Left cardiac atrium (tissue), 4 donors: ENCODE measurements at regions not wholly inside any gene's neighbourhood (a gene's known extent, or its start where the extent isn't known, plus 50 kb on each side); places are given as distances from the start of the nearest gene placed in this dataset.
"Not testable (repeated sequence)": the region's sequence is repeated elsewhere in the genome, so short reads cannot be mapped to it uniquely, and the experiment has no call there.

Experiments used
- ATAC-seq, 2 donors: fragments of 200-7000 bp; cut with Tn5 transposase; one replicate each; pipeline ENCODE4 v1.9.1; 2020; ENCODE audit warnings: mild to moderate bottlenecking in 2 of 2, moderate library complexity in 2 of 2
- DNase-seq: peaks from one replicate; pipeline ENCODE4 v3.0.0-alpha.2; 2020
- intact Hi-C, 2 donors: fragments of 100-400 bp; cut with DNase I; formaldehyde crosslinking; loops; one replicate each; pipeline versions ENCODE4 v1.14.1 to v1.15.1; 2022 to 2023
- donor health status: DM: no; HTN: yes; CAD: no.
- donor health status: DM: no; HTN: yes; CAD: no; lungs with severe emphysema.
- donor health status: DM: yes; HTN: yes; CAD: no.
- donor health status: Dilated cardiomyopathy.

DNA sequence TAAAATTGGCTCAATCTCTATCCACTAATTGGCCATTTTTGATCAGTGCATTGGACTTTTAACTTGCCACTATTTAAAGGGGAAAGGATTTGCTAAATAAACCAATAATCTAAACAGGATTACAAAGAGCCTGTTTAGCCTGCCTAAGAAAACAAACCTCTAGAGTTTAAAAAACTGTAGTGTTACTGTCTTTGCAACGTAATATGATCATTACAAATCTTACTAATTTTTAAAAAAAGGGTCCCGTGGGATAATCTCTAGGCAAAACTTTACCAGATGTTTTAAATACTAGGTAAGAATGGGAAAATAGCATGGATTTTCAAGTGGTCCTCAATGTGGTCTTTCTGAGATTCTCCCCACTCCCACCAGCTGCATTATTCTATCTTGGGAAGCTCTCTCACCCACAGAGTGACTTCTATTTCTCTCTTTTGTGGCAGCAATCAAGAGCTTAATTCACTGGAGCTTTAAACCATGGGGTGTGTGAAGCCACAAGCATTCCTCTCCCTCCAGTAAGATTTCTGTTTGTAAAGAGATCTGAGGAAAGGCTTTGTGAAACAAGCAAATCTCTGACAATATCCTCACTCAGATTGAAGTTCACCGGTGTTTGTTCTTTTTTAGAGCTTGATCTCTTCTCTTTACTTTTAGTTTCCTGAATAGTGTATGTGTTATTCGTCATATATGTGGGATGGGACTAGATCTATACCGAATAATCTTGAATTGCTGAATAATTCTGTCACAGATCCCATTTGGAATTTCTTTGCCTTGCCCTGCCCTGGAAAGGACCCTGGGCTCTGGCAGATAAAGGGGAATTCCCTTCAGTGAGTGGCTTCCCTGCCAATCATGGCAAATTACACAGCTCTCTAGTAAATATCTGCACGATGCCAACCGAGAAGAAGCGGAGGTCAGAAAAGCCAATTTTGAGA is 132.2 kb downstream of the TLR5 start:
- ATAC-seq (peak in 1 of 2 donors; percentile 39), DNase-seq (no peak)
- intact Hi-C loops: no loop called here

DNA sequence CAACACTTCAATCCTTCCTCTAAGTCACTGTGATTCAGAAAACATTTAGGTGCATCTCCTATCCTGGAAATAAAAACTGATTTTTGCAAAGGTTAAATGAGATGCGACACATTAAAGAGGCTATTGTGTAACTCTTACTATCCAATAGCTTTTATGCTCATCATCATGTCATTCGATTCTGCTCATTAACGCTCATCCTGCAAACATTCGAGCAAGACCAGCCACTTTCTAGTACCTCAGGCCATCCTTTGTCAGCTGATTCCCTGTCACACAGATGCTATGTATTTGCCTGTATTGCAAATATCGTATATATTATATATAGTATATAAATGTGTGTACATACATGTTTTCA is 131.6 kb downstream of the TLR5 start:
- ATAC-seq: no peak
- intact Hi-C loops: no loop called here
- no peak for DNase-seq

DNA sequence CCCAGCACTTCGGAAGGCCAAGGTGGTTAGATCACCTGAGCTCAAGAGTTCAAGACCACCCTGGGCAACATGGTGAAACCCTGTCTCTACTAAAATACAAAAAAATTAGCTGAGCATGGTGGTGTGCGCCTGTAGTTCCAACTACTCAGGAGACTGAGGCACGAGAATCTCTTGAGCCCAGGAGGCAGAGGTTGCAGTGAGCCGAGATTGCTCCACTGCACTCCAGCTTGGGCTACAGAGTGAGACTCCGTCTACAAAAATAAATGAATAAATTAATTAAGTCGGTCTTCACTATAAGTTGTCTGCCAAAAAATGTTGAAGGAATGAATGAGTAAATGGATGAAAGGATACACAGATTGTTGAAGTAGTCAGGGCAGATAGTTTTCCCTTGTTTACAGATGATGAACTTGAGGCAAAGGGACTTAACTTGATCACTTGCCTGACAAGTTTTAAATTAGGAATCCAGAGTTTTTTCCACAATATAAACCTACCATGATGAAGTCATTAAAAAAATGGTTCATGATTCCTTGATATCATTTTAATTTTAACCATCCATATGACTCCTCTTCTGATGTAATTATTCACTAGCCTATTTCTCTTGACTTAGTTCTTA is 130.8 kb downstream of the TLR5 start:
- DNase-seq (no peak), ATAC-seq (no peak)
- intact Hi-C loops: no loop called here

DNA sequence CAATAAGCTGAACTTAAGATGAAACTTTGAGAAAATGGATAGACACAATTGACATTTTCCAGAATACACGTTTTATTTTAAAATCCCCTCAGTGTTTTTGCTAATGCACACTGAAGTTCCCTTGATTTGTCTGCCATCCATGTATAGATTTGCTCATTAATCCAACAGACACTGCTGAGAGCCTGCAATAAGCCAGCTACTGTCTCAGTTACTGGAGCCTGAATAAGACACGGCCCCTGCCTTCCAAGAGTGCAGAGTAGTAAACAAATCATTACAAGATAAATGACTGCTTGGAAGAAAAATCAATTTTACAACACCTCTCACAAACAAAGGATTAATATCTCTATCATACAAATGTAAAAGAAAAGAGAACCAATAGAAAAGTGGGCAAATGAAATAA is 130.1 kb downstream of the TLR5 start:
- intact Hi-C loops: no loop called here
- ATAC-seq (no peak), DNase-seq (no peak)

DNA sequence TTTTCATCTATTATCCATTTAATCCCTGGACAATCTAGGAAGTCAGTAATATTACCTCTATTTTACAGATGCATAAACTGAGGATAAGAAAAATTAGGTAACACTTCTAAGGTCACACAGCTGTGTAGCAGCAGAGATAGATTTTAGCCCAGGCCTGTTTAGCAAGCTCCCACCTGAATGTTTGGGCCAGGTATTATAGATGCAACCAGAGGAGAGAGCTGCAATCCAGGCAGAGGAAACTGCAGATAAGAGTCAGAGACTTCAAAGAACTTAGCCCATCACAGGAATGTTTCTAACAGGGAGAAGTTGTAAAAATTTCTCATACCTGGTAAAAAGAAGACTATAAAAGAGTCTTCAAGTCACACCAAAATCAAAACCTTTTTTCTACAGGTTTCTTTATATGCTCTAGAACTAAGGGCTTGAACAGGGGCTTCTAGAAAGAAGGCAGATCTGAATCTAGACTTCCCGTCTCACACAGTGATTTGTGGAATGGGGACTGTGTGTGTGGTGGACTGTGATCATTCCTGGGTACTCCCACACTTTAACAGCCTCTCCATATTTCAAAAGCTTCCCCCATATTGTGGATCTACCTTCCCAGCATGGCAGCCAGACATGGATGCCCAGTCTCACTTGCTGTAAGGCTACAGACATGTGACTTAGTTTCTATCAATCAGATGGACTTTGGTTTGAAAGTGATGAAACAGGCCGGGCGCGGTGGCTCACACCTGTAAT is 128.7 kb downstream of the TLR5 start:
- ATAC-seq: no peak
- intact Hi-C loops: no loop called here
- DNase-seq: no peak

DNA sequence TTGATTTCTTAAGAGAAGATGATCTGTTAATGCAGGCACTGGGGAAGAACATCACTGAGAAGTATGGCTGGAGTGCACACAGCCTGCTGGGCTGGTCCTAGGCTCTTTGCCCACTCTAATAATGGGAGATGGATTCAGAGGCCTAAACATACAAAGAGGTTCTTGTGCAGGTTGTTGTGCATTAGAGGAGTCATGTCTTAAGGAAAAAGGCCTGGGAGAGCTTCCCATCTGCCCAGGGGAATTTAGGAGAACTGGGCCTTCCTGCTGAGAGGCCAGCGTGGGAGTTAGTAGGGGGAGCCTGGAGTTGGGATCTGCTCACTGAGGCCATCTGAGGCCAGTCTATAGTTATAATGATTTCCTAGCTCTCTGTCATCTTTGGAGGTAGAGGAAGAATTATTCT is 126.7 kb downstream of the TLR5 start:
- ATAC-seq (no peak), DNase-seq (no peak)
- intact Hi-C loops: no loop called here

DNA sequence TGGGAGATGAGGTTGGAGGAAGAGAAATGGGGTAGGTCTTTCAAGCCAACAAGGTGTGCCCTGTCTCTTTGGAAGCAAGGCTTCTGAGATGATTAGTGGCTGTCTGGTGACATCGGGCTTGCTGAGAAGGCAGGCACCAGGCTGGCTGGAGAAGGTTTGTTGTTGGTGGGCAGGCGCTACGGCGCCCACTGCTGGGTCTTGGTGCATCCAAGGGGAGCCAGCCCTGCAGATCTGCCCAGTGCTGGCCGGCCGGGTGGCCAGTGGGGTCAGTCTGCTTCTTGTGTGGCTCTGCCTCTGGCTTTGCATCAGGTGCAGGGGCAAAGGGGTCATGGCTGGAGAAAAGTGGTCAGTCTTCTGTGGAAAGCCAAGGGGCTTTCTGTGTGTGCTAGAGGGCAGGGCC is 126.2 kb downstream of the TLR5 start:
- no peak for DNase-seq
- intact Hi-C loops: no loop called here
- ATAC-seq: no peak

DNA sequence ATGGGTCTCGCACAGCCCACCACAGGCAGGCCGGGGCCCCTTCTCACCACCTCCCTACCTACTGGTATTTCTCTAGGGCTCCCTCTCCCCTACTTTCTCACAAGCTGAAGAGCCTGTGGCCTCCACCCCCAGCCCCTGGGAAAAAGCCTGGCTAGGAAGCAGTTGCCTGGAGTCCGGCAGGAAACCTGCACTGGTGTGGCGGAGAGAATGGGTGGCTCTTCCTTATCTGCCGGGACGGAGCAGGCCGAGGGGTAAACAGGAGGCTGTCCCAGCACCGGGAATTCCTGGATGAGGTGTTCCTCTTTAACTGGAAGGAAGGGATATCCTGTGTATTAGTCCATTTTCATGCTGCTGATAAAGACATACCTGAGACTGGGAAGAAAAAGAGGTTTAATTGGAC is 125.8 kb downstream of the TLR5 start:
- intact Hi-C loops: no loop called here
- ATAC-seq (peak in 1 of 2 donors; percentile 33), DNase-seq (no peak)

DNA sequence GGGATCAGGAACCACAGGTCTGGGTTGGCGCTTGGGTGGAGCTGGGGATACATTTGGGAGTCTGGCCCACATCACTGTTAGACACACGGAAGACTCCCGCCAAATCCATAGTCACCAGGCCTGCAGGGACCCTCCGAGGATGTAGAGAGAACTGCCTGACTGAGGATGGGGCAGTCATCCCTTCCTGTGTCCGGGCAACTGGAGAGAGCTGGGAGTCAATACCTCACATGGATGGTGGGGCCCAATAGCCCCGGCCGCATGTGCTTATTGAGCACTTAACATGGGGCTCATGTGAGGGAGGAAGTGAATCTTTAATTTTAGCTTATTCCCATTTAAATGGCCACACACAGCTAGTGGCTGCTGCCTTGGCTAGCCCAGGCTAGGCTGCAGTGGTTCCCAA is 124.5 kb downstream of the TLR5 start:
- DNase-seq: no peak
- ATAC-seq: no peak
- intact Hi-C loops: no loop called here

DNA sequence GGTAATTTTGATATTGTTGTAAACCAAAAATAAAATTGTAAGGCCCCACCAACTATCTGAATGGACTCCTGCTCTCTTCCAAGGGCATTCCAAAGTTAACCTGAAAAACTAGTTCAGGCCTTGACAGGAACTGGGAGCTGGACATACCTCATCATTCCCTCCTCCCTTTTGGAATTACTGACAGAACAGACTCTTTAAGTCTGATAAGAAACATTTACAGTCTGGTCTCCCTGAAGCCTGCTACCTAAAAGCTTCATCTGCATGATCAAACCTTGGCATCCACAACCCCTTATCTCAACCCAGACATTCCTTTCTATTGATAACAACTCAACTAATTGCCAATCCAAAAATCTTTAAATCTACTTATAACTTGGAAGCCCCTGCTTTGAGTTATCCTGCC is 123.8 kb downstream of the TLR5 start:
- intact Hi-C loops: no loop called here
- DNase-seq (no peak), ATAC-seq (no peak)

DNA sequence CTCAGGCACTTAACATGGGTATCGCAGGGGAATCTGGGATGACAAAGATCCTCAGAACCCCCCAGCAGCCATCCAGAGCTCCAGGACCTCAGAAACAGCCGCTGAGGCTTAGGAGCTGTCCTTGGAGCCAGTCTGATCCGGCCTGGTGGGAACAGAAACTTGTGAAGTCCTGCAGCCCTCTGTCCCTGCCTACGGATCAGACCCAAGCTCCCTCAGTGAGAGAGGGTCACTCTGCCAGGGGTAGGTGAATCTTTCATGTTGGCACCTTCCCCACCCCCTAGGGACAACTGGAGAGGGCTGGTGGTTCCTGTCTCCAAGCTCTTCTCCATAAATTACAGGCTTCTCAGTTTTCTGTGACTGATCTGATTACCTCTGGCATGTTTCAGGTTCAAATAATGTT is 122.3 kb downstream of the TLR5 start:
- intact Hi-C loops: no loop called here
- DNase-seq (no peak), ATAC-seq (no peak)

DNA sequence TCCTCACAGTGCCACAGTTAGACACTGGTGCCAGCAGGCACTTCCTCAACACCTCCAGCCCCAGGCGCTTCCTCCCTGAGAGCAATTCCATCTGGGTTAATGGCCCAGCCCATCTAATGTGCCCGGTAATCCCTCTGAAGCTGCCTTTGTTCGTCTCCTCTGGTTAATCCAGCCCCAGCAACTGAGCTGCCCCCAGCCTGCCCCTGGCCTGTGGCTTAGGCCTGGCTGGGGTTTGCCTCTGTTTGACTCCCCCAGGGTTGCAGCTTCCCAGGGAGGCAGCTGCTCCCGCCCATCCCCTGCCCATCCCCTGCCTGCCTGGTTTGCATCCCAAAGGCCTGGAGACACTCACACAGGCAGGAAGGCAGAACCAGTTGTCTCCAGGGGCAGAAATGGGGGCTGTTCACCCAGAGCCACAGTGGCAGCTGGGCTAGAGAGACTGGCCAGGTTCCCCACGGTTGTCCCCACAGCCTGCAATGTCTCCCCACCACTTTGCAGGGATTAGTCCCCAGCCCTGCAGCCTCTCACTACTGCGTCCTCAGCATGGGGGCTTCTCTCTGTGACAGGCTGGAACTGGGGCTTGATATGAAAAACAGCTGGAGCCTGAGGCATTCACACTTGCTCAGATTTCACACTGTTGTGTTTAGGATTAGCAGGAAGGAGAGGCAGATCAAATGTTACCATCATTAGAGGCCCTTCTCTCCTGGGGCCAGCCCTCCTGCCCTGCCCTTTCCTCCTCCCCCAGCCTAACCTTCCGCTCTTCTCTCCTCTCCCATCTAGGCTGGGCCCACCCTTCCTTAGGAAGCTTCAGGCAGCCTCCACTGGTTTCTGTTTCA is 120.2 kb downstream of the TLR5 start:
- no peak for DNase-seq
- ATAC-seq: peak in 1 of 2 donors; percentile 65
- intact Hi-C loops: no loop called here

DNA sequence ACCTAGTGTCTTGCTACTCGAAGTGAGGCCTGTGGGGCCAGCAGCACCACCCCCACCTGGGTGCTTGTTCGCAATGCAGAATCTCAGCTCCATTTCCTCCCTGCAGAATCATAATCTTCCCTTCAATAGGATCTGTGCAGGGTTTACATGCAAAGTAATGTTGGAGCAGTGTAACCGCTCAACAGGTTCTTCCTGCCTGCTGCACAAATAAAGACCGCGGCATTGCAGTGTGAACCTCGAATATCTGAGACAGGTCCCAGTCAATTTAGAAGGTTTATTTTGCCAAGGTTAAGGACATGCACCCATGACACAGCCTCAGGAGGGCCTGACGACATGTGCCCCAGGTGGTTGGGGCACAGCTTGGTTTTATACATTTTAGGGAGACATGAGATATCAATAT is 119.2 kb downstream of the TLR5 start:
- intact Hi-C loops: no loop called here
- ATAC-seq (no peak), DNase-seq (no peak)

DNA sequence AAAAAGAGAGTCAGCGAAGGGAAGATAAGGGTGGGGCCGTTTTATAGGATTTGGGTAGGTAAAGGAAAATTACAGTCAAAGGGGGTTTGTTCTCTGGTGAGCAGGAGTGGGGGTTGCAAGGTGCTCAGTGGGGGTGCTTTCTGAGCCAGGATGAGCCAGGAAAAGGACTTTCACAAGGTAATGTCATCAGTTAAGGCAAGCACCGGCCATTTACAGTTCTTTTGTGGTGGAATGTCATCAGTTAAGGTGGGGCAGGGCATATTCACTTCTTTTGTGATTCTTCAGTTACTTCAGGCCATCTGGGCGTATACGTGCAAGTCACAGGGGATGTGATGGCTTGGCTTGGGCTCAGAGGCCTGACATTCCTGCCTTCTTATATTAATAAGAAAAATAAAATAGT is 118.6 kb downstream of the TLR5 start:
- ATAC-seq, intact Hi-C loops, DNase-seq: not testable (repeated sequence)

DNA sequence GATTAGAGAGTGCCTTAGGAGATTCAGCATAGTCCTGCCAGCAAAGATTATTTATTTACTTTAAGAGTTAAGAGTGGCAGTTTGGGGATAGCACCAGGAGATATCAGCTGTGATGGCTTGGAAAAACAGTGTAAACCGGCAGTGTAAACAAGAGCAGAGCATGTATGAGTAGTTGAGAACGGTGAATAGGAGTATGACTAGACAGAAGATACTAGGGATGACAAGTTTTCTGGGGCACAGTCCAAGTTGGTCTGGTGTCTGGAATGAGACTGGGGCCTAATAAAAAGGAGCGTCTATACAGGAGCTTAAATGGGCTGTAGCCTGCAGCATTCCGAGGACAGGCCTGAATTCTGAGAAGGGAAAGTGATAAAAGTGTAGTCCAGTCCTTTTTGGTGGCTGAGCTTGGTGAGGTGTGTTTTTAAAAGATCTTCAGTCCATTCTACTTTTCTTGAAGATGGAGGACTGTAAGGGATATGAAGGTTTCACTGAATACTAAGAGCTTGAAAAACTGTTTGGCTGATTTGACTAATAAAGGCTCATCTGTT is 117.8 kb downstream of the TLR5 start:
- intact Hi-C loops, DNase-seq, ATAC-seq: not testable (repeated sequence)

DNA sequence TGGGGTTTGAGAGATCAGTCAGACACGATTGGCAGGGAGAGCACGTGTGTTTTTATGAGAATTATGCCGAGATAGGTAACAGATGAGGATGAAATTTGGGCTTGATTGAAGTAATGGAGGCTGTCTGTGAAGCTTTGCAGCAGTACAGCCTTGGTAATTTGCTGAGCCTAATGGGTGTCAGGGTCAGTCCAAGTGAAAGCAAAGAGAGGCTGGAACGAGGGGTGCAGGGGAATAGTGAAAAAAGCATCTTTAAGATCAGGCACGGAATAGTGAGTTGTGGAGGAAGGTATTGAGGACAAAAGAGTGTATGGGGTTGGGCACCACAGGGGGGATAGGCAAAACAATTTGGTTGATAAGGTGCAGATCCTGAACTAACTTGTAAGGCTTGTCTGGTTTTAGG is 116.4 kb downstream of the TLR5 start:
- DNase-seq, ATAC-seq, intact Hi-C loops: not testable (repeated sequence)

DNA sequence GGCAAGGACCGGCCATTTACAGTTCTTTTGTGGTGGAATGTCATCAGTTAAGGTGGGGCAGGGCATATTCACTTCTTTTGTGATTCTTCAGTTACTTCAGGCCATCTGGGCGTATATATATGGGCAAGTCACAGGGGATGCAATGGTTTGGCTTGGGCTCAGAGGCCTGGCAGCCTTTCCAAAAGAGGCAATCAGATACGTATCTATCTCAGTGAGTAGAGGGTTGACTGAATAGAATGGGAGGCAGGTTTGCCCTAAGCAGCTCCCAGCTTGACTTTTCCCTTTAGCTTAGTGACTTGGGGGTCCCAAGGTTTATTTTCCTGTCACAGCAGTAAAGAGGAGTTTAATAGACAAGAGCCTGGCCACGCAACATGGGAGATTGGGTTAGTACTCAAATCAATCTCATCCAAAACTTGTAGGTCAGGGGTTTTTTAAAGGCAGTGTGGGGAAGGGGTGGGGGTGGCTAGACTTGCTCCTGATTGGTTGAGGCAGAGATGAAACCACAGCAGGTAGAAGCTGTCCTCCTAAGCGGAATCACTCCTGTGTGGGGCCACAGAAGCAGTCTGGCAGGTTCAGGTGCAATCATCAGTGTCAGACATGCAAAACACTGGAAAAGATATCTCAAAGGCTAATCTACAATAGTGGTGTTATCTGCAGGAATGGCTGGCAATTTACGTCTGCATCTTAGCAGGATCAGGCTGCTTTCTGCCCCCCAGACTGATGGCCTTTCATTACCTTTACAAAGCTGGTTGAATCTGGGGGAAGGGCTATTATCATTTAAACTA is 112.9 kb downstream of the TLR5 start:
- DNase-seq (no peak), ATAC-seq (no peak)
- intact Hi-C loops: no loop called here

DNA sequence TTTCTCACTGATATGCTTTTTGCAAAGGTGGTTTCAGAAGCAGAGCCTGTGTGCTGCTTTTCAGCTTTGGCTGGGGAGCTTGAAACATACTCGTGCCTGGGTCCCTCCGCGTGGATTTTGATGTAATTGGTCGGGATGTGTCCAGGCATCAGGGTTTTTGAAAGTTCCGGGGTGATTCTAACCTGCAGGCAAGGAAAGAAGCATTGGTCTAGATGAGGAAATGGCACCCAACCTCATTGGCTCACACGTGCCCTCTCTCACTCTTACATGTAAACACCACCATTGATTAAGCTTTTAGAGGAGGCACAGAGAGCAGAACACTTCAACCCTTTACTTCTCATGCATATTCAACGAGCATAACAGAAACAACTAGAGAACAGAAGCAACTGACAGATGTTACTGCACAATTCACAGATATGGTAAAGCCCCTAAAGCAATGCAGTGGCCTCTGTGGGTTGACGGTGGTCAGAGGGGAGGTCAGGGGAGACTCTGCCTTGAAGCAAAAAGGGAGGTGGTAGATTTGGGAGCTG is 112.1 kb downstream of the TLR5 start:
- no peak for DNase-seq
- no peak for ATAC-seq
- intact Hi-C loops: no loop called here
